HepG2 (cell line): ENCODE measurements at regions not wholly inside any gene's neighbourhood (a gene's known extent, or its start where the extent isn't known, plus 50 kb on each side); places are given as distances from the start of the nearest gene placed in this dataset.

Experiments
- ATAC-seq: fragments of 200-7000 bp; cut with Tn5 transposase; 3 replicates; pipeline ENCODE4 v1.9.1; 2020; ENCODE audit warnings: mild to moderate bottlenecking, moderate library complexity
- BruUV-seq: library from RNA; stranded (reverse); fragments of 400-500 nt; replicated peaks from 2 replicates; lab custom pipeline; 2021; lab: Mats Ljungman, UMichigan
- CTCF ChIA-PET: fragments of 300-600 bp; formaldehyde crosslinking; extraction: SDS; loops from one replicate; lab custom pipeline; 2021; ENCODE audit warnings: low total read pairs, inconsistent platforms, low intra/inter-chr PET ratio; lab: Yijun Ruan, JAX
- POLR2A ChIA-PET: fragments of 350-600 bp; sonication (Branson Sonifier 250); formaldehyde crosslinking; loops from one replicate; lab custom pipeline; 2020; ENCODE audit warnings: antibody characterized with exemption, inconsistent platforms; lab: Yijun Ruan, JAX
- DNase-seq: peaks from one replicate; pipeline ENCODE4 v3.0.0-alpha.2; 2015; ENCODE audit warnings: low spot score
- FAIRE-seq: peaks from 3 replicates; lab custom pipeline; 2011; peaks lifted over from hg19 to GRCh38; lab: Jason Lieb, UNC
- H2AFZ ChIP-seq: one replicate; pipeline ENCODE4 v1.6.1; 2011; ENCODE audit warnings: low read length, inconsistent platforms
- H3K27ac ChIP-seq: fragments of 300-600 bp; 3 replicates; pipeline ENCODE4 v1.8.0; 2011; ENCODE audit warnings: mixed run types, mild to moderate bottlenecking, mixed read lengths, low read length, inconsistent platforms; ENCODE audit not compliant: insufficient read depth; ENCODE audit errors: extremely low read length
- H3K27me3 ChIP-seq, 2 experiments: fragments of 200-600 bp in 1 of 2; 2 replicates in 1 of 2; 3 replicates in 1 of 2; pipeline versions ENCODE4 v1.6.0 to v1.8.0; 2011; ENCODE audit warnings: low read length in 2 of 2, mild to moderate bottlenecking in 2 of 2, moderate library complexity in 2 of 2, inconsistent platforms in 1 of 2; ENCODE audit not compliant: insufficient read depth in 2 of 2, control insufficient read depth in 1 of 2
- H3K36me3 ChIP-seq, 2 experiments: fragments of 200-600 bp in 1 of 2; replicated peaks in 1 of 2; 2 replicates in 1 of 2; 3 replicates in 1 of 2; pipeline versions ENCODE4 v1.5.1 to v1.8.0; 2011; ENCODE audit warnings: low read length in 2 of 2, inconsistent platforms in 1 of 2; ENCODE audit not compliant: insufficient read depth in 2 of 2, control insufficient read depth in 1 of 2
- H3K4me1 ChIP-seq: 2 replicates; pipeline ENCODE4 v1.5.1; 2012; ENCODE audit warnings: low read length, inconsistent platforms; ENCODE audit not compliant: insufficient read depth
- H3K4me2 ChIP-seq: 2 replicates; pipeline ENCODE4 v1.6.0; 2011; ENCODE audit warnings: low read depth, low read length, inconsistent platforms
- H3K4me3 ChIP-seq, 3 experiments: fragments of 200-600 bp in 1 of 3; sonication (generic), shearing (Covaris generic) in 1 of 3; replicated peaks in 1 of 3; 2 replicates each; pipeline ENCODE4 v1.5.1; 2011 to 2016; ENCODE audit warnings: low read length in 3 of 3, inconsistent platforms in 2 of 3, low read depth in 2 of 3, mild to moderate bottlenecking in 2 of 3, control low read depth in 1 of 3, mixed read lengths in 1 of 3; ENCODE audit not compliant: insufficient read depth in 1 of 3
- H3K79me2 ChIP-seq: one replicate; pipeline ENCODE4 v1.6.1; 2011; ENCODE audit warnings: low read length, inconsistent platforms; ENCODE audit not compliant: insufficient read depth
- H3K9ac ChIP-seq: 2 replicates; pipeline ENCODE4 v1.6.0; 2011; ENCODE audit warnings: mild to moderate bottlenecking, low read depth, low read length, inconsistent platforms; ENCODE audit not compliant: insufficient read depth
- H3K9me3 ChIP-seq: 2 replicates; pipeline ENCODE4 v1.5.1; 2012; ENCODE audit warnings: mild to moderate bottlenecking, low read length
- H4K20me1 ChIP-seq: 2 replicates; pipeline ENCODE4 v1.6.0; 2011; ENCODE audit warnings: inconsistent platforms, mild to moderate bottlenecking, low read length, moderate library complexity; ENCODE audit not compliant: insufficient read depth
- CEBPB ChIP-seq: IDR thresholded peaks from 2 replicates; pipeline ENCODE4 v1.6.1; 2011; ENCODE audit warnings: low read depth, low read length, improper control_type of control experiment, borderline replicate concordance
- CEBPG ChIP-seq: IDR thresholded peaks from 2 replicates; pipeline ENCODE4 v1.6.1; 2016
- REPIN1 ChIP-seq: sonication (generic); formaldehyde crosslinking; IDR thresholded peaks from 2 replicates; pipeline ENCODE4 v1.8.0; 2022; ENCODE audit warnings: missing genetic modification reagents, low read depth, mild to moderate bottlenecking, borderline replicate concordance
- ZNF160 ChIP-seq: sonication (generic); formaldehyde crosslinking; IDR thresholded peaks from 2 replicates; pipeline ENCODE4 v1.8.0; 2022; ENCODE audit warnings: mild to moderate bottlenecking, inconsistent platforms, missing genetic modification reagents
- WGBS: methylation state at CpG from one replicate; pipeline ENCODE4 v1.1.6; 2017; ENCODE audit warnings: low lambda C conversion rate; 5-methylcytosine and 5-hydroxymethylcytosine counted together
- in situ Hi-C: cut with HindIII; loops from 2 replicates; pipeline ENCODE4 v1.10.0; 2017; ENCODE audit warnings: low pct_unique_long_range_greater_than_20kb; ENCODE audit not compliant: extremely low pct_ligation_motif_present
- intact Hi-C: fragments of 100-400 bp; cut with micrococcal nuclease; formaldehyde crosslinking; loops from one replicate; pipeline ENCODE4 v1.10.0; 2022; ENCODE audit not compliant: unreplicated experiment
- TF ChIP-seq, protein P1 (sequence below): sonication (generic); formaldehyde crosslinking; conservative IDR thresholded peaks from 2 replicates; pipeline ENCODE4 v1.4.0; 2020; ENCODE audit warnings: missing genetic modification reagents

DNA sequence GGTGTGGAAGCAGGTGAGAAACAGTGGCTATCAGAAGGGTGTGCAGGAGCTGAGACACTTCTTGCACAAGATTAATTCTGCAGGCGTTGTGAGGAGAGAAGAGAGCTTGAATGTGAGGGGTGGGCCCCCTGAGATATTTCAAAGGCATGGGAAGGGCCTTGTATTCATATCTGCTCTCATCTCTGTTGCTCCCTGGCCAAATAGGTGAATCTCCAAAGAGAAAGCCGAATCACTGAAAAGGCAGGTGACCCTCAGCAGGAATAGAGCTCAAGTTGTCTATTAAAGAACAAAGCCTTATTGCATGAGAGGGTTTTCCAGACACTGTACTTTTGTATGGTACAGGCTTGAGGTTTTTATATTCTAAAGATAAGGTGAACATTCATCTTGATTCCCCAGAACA lies 373.1 kb downstream of the TMEM114 start:
- H3K4me3 ChIP-seq = no peak overlapping the region
- no peak for ATAC-seq
- no peaks in the 10 kb centered on the region for H3K79me2 ChIP-seq
- DNase-seq = no peak
- intact Hi-C loops = no loop called here
- ChIA-PET POLR2A (no interaction called here), CTCF (no interaction called here)
- no TSS peak for BruUV-seq
- no peak overlapping the region for H2AFZ ChIP-seq
- no peak for FAIRE-seq
- H3K27me3 ChIP-seq = peaks cover 2 to 23% of the 10 kb centered on the region in 2 experiments; a peak in 2 of 5 replicates
- TF ChIP-seq, protein P1, sequence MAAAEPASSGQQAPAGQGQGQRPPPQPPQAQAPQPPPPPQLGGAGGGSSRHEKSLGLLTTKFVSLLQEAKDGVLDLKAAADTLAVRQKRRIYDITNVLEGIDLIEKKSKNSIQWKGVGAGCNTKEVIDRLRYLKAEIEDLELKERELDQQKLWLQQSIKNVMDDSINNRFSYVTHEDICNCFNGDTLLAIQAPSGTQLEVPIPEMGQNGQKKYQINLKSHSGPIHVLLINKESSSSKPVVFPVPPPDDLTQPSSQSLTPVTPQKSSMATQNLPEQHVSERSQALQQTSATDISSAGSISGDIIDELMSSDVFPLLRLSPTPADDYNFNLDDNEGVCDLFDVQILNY (CRISPR knock-in tag) = no peak
- TF ChIP-seq REPIN1 = no peak
- TF ChIP-seq, all 625 proteins: peak for 0
- no peaks in the 10 kb centered on the region for H3K4me1 ChIP-seq
- H3K9ac ChIP-seq = no peak overlapping the region
- H3K36me3 ChIP-seq = no peaks in the 10 kb centered on the region
- in situ Hi-C loops = no loop called here
- WGBS = 0% methylated on average over 2 of the region's 2 CpGs
- H3K4me2 ChIP-seq = no peak overlapping the region
- peaks cover 24% of the 10 kb centered on the region for H3K9me3 ChIP-seq
- no peaks in the 10 kb centered on the region for H4K20me1 ChIP-seq
- no peak overlapping the region for H3K27ac ChIP-seq

- in situ Hi-C loops (no loop called here), intact Hi-C loops (no loop called here)
- ChIA-PET POLR2A (no interaction called here), CTCF (no interaction called here)
- Histone ChIP-seq H3K27ac (no peak overlapping the region), H3K9ac (no peak overlapping the region), H4K20me1 (no peaks in the 10 kb centered on the region), H3K4me1 (no peaks in the 10 kb centered on the region), H3K9me3 (no peaks in the 10 kb centered on the region; the same call in 1 of the 2 replicates), H3K4me2 (no peak overlapping the region), H3K36me3 (no peaks in the 10 kb centered on the region), H3K79me2 (no peaks in the 10 kb centered on the region), H2AFZ (no peak overlapping the region), H3K4me3 (no peak overlapping the region), H3K27me3 (no peaks in the 10 kb centered on the region)
- no peak for TF ChIP-seq ZNF160 (CRISPR knock-in tag)
- TF ChIP-seq CEBPG (CRISPR knock-in tag) = peak; percentile 74
- TF ChIP-seq CEBPB = peak; percentile 93
- ATAC-seq (no peak), FAIRE-seq (no peak), DNase-seq (no peak)
- BruUV-seq = no TSS peak
- 0% methylated on average over 1 of the region's 1 CpG for WGBS
Observed at GRCh38 chr16:8204769-8205168, 385.5 kb downstream of the TMEM114 start.
